ENCODE measurements at regions not wholly inside any gene's neighbourhood (a gene's known extent, or its start where the extent isn't known, plus 50 kb on each side); places are given as distances from the start of the nearest gene placed in this dataset.

- no peaks in the 10 kb centered on the region for H3K9me3 ChIP-seq
- H3K4me3 ChIP-seq: no peak overlapping the region
- H3K36me3 ChIP-seq (ENCODE audit: low read depth, missing control alignments): no peaks in the 10 kb centered on the region
- H3K4me1 ChIP-seq: no peaks in the 10 kb centered on the region
- H3K27ac ChIP-seq: no peak overlapping the region
- H3K27me3 ChIP-seq: no peaks in the 10 kb centered on the region
- WGBS, 2 donors: 89 to 93% methylated on average over 5 of the region's 5 CpGs
- intact Hi-C loops (cut with DNase I; ENCODE audit: low total_unique reads): no loop called here
- DNase-seq: no peak
- TF ChIP-seq CTCF (IDR thresholded peaks at IDR 0.05) (no peak), POLR2A (IDR thresholded peaks at IDR 0.05) (no peak)
Observed at GRCh38 chr10:33524041-33524440, 189.6 kb upstream of the NRP1 start.

- Histone ChIP-seq H3K4me1 (no peaks in the 10 kb centered on the region), H3K36me3 (ENCODE audit: low read depth, missing control alignments) (no peaks in the 10 kb centered on the region), H3K4me3 (no peak overlapping the region), H3K27me3 (no peaks in the 10 kb centered on the region), H3K9me3 (no peaks in the 10 kb centered on the region), H3K27ac (no peak overlapping the region)
- DNase-seq: no peak
- intact Hi-C loops (cut with DNase I; ENCODE audit: low total_unique reads): no loop called here
- no peak for TF ChIP-seq CTCF (IDR thresholded peaks at IDR 0.05)
- no peak for TF ChIP-seq POLR2A (IDR thresholded peaks at IDR 0.05)
- WGBS, 2 donors: 90 to 92% methylated on average over 6 of the region's 6 CpGs
Observed at GRCh38 chr10:33523236-33523792, 188.8 kb upstream of the NRP1 start.

GRCh38 chr10:33521904-33522303 is 187.4 kb upstream of the NRP1 start:
- Histone ChIP-seq H3K4me3 (no peak overlapping the region), H3K4me1 (no peaks in the 10 kb centered on the region), H3K27me3 (no peaks in the 10 kb centered on the region), H3K9me3 (no peaks in the 10 kb centered on the region), H3K27ac (no peak overlapping the region), H3K36me3 (ENCODE audit: low read depth, missing control alignments) (no peaks in the 10 kb centered on the region)
- no peak for DNase-seq
- WGBS, 2 donors: 93 to 97% methylated on average over 3 of the region's 3 CpGs
- TF ChIP-seq POLR2A (IDR thresholded peaks at IDR 0.05) (no peak), CTCF (IDR thresholded peaks at IDR 0.05) (no peak)
- intact Hi-C loops (cut with DNase I; ENCODE audit: low total_unique reads): no loop called here

- H3K27me3 ChIP-seq: no peaks in the 10 kb centered on the region
- no peaks in the 10 kb centered on the region for H3K9me3 ChIP-seq
- intact Hi-C loops (cut with DNase I; ENCODE audit: low total_unique reads): no loop called here
- H3K36me3 ChIP-seq (ENCODE audit: low read depth, missing control alignments): no peaks in the 10 kb centered on the region
- 58 to 67% methylated on average over 4 of the region's 4 CpGs for WGBS, 2 donors
- DNase-seq: no peak
- TF ChIP-seq CTCF (IDR thresholded peaks at IDR 0.05) (no peak), POLR2A (IDR thresholded peaks at IDR 0.05) (no peak)
- no peak overlapping the region for H3K27ac ChIP-seq
- no peak overlapping the region for H3K4me3 ChIP-seq
- H3K4me1 ChIP-seq: no peaks in the 10 kb centered on the region
Observed at GRCh38 chr10:33521062-33521461, 186.6 kb upstream of the NRP1 start.

GRCh38 chr10:33520223-33520622 is 185.8 kb upstream of the NRP1 start:
- Histone ChIP-seq H3K27me3 (no peaks in the 10 kb centered on the region), H3K36me3 (ENCODE audit: low read depth, missing control alignments) (no peaks in the 10 kb centered on the region), H3K27ac (no peak overlapping the region), H3K9me3 (no peaks in the 10 kb centered on the region), H3K4me3 (no peak overlapping the region), H3K4me1 (no peaks in the 10 kb centered on the region)
- WGBS, 2 donors: 67 to 73% methylated on average over 2 of the region's 2 CpGs
- intact Hi-C loops (cut with DNase I; ENCODE audit: low total_unique reads): no loop called here
- TF ChIP-seq CTCF (IDR thresholded peaks at IDR 0.05): no peak
- DNase-seq: no peak
